ENCODE measurements at regions not wholly inside any gene's neighbourhood (a gene's known extent, or its start where the extent isn't known, plus 50 kb on each side); places are given as distances from the start of the nearest gene placed in this dataset.

GRCh38 chr2:147040298-147041120 is 804.3 kb upstream of the ACVR2A start:
- TF ChIP-seq POLR2AphosphoS5 (IDR thresholded peaks at IDR 0.05; ENCODE audit: low read depth, low read length) = no peak
- no peak for TF ChIP-seq CTCF (IDR thresholded peaks at IDR 0.05)
- no peak for TF ChIP-seq SIN3A (IDR thresholded peaks at IDR 0.05; ENCODE audit: borderline replicate concordance, insufficient read depth, low read depth, low read length)
- TF ChIP-seq, protein P1, sequence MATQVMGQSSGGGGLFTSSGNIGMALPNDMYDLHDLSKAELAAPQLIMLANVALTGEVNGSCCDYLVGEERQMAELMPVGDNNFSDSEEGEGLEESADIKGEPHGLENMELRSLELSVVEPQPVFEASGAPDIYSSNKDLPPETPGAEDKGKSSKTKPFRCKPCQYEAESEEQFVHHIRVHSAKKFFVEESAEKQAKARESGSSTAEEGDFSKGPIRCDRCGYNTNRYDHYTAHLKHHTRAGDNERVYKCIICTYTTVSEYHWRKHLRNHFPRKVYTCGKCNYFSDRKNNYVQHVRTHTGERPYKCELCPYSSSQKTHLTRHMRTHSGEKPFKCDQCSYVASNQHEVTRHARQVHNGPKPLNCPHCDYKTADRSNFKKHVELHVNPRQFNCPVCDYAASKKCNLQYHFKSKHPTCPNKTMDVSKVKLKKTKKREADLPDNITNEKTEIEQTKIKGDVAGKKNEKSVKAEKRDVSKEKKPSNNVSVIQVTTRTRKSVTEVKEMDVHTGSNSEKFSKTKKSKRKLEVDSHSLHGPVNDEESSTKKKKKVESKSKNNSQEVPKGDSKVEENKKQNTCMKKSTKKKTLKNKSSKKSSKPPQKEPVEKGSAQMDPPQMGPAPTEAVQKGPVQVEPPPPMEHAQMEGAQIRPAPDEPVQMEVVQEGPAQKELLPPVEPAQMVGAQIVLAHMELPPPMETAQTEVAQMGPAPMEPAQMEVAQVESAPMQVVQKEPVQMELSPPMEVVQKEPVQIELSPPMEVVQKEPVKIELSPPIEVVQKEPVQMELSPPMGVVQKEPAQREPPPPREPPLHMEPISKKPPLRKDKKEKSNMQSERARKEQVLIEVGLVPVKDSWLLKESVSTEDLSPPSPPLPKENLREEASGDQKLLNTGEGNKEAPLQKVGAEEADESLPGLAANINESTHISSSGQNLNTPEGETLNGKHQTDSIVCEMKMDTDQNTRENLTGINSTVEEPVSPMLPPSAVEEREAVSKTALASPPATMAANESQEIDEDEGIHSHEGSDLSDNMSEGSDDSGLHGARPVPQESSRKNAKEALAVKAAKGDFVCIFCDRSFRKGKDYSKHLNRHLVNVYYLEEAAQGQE (IDR thresholded peaks at IDR 0.05; ENCODE audit: insufficient read depth in 1 of 2, low read depth in 2 of 2, low read length in 1 of 2) = no peak
- TF ChIP-seq TCF7L2 (IDR thresholded peaks at IDR 0.05; ENCODE audit: low read depth, low read length) = no peak
